ENCODE measurements at regions not wholly inside any gene's neighbourhood (a gene's known extent, or its start where the extent isn't known, plus 50 kb on each side); places are given as distances from the start of the nearest gene placed in this dataset.

DNA sequence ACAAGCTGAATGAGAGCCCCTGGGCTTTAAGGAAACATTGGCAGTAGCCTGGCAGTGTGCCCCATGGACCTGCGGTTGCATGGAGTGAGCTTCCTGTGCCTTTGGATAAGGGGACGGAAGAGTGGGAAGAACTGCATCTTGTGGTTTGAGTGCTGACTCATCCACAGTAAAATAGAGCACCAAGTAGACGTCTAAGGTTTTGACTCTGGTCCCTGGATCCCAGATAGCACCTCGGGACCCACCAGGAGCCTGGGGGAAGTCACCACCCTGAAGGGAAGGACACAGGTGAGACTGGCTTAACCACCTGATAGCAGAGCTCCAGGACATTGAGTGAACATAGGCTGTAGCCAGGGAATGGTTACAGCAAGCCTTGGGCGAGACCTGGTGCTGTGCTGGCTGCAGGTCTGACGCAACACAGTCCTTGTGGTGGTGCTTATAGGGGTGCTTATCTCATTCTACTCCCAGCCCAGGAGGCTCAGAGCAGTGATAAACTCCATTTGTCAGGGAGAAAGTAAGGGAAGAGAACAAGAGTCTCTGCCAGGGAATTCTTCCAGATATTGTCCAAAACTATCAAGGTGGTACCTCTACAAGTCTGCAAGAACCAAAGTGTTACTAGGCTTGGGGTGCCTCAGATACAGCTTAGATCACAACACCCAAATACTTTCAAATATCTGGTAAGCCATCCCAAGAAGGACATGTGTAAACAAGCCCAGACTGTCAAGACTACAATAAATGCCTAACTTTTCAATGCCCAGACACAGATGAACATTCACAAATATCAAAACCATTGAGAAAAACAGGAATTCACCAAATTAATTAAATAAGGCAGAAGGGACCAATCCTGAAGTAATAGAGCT, 123.6 kb upstream of the TET2 start:
- Histone ChIP-seq H3K9me2 (replicated peaks; ENCODE audit: insufficient read depth, low read length) (no peaks in the 10 kb centered on the region), H3K4me2 (ENCODE audit: low read depth, low read length, poor library complexity, severe bottlenecking) (no peak overlapping the region), H3K36me3 (ENCODE audit: low read length) (no peaks in the 10 kb centered on the region), H3K4me3 (ENCODE audit: insufficient read depth, low read length, poor library complexity, severe bottlenecking) (no peak overlapping the region), H4K20me1 (ENCODE audit: low read depth, low read length) (no peaks in the 10 kb centered on the region), H2AFZ (ENCODE audit: low read depth, low read length, severe bottlenecking) (no peak overlapping the region), H3K9ac (ENCODE audit: low read length) (no peak overlapping the region), H3K27ac (ENCODE audit: low read depth, low read length) (no peak overlapping the region), H3K79me2 (ENCODE audit: insufficient read depth, low read length) (no peaks in the 10 kb centered on the region), H3F3A (ENCODE audit: insufficient read depth) (no peaks in the 10 kb centered on the region), H3K27me3 (ENCODE audit: low read length) (no peaks in the 10 kb centered on the region), H3K9me3 (ENCODE audit: insufficient read depth, low read length) (no peaks in the 10 kb centered on the region)
- no peak for TF ChIP-seq EZH2phosphoT487 (conservative IDR thresholded peaks at IDR 0.05; ENCODE audit: low read length)
- TF ChIP-seq, protein P1, sequence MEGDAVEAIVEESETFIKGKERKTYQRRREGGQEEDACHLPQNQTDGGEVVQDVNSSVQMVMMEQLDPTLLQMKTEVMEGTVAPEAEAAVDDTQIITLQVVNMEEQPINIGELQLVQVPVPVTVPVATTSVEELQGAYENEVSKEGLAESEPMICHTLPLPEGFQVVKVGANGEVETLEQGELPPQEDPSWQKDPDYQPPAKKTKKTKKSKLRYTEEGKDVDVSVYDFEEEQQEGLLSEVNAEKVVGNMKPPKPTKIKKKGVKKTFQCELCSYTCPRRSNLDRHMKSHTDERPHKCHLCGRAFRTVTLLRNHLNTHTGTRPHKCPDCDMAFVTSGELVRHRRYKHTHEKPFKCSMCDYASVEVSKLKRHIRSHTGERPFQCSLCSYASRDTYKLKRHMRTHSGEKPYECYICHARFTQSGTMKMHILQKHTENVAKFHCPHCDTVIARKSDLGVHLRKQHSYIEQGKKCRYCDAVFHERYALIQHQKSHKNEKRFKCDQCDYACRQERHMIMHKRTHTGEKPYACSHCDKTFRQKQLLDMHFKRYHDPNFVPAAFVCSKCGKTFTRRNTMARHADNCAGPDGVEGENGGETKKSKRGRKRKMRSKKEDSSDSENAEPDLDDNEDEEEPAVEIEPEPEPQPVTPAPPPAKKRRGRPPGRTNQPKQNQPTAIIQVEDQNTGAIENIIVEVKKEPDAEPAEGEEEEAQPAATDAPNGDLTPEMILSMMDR (IDR thresholded peaks at IDR 0.05; ENCODE audit: insufficient read depth, low read length, poor library complexity, severe bottlenecking): no peak

DNA sequence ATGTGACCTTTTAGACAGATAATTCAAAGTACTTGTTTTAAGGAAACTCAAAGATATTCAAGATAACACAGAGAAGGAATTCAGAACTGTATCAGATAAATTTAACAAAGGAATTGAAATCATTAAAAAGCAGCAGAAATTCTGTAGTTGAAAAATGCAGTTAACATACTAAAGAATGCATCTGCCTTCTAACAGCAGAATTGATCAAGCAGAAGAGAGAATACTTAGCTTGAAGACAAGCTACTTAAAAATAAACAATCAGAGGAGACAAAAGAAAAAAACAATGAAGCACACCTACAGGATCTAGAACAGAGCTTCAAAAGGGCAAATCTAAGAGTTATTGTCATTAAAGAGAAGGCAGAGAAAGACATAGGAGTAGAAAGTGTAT, 123.0 kb upstream of the TET2 start:
- Histone ChIP-seq H3K9me3 (ENCODE audit: insufficient read depth, low read length) (no peaks in the 10 kb centered on the region), H3K27me3 (ENCODE audit: low read length) (no peaks in the 10 kb centered on the region), H3K27ac (ENCODE audit: low read depth, low read length) (no peak overlapping the region), H3F3A (ENCODE audit: insufficient read depth) (no peaks in the 10 kb centered on the region), H3K4me3 (ENCODE audit: insufficient read depth, low read length, poor library complexity, severe bottlenecking) (no peak overlapping the region), H3K4me2 (ENCODE audit: low read depth, low read length, poor library complexity, severe bottlenecking) (no peak overlapping the region), H3K79me2 (ENCODE audit: insufficient read depth, low read length) (no peaks in the 10 kb centered on the region), H3K9ac (ENCODE audit: low read length) (no peak overlapping the region), H2AFZ (ENCODE audit: low read depth, low read length, severe bottlenecking) (no peak overlapping the region), H3K9me2 (replicated peaks; ENCODE audit: insufficient read depth, low read length) (no peaks in the 10 kb centered on the region), H3K36me3 (ENCODE audit: low read length) (no peaks in the 10 kb centered on the region), H4K20me1 (ENCODE audit: low read depth, low read length) (no peaks in the 10 kb centered on the region)
- TF ChIP-seq EZH2phosphoT487 (conservative IDR thresholded peaks at IDR 0.05; ENCODE audit: low read length): no peak
- TF ChIP-seq, protein P1 (IDR thresholded peaks at IDR 0.05; ENCODE audit: insufficient read depth, low read length, poor library complexity, severe bottlenecking): no peak

DNA sequence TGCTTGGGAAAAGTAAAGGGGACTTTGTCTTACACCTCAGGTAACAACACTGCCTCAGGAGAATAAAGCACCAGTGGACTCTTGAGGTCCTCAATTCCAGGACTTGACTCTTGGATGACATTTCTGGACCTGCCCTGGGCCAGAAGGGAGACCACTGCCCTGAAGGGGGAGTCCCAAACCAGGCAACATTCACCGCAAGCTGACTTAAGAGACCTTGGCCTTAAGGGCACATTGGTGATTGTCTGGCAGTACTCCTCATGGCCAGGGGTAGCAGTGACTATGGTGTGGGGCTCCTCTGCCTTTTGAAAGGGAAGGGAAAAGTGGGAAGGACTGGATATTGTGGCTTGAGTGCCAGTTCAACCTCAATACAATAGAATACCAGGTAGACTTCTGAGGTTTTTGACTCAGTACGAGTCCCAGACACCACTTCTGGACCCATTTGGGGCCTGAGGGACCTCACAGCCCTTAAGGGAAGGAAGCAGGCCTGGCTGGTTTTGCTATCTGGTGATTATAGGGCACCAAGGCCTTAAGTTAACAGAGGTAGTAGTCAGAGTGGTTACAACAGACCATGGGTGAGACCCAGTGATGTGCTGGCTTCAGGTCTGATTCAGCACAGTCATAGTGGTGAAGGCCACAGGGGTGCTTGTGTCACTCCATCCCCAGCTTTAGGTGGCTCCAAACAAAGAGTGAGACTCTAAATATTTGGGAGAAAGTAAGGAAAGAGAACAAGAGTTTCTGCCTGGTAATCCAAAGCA, 121.2 kb upstream of the TET2 start:
- Histone ChIP-seq H3K36me3 (ENCODE audit: low read length) (no peaks in the 10 kb centered on the region), H3K4me2 (ENCODE audit: low read depth, low read length, poor library complexity, severe bottlenecking) (no peak overlapping the region), H3K9me2 (replicated peaks; ENCODE audit: insufficient read depth, low read length) (no peaks in the 10 kb centered on the region), H3K27me3 (ENCODE audit: low read length) (no peaks in the 10 kb centered on the region), H3K4me3 (ENCODE audit: insufficient read depth, low read length, poor library complexity, severe bottlenecking) (no peak overlapping the region), H3F3A (ENCODE audit: insufficient read depth) (no peaks in the 10 kb centered on the region), H3K9me3 (ENCODE audit: insufficient read depth, low read length) (no peaks in the 10 kb centered on the region), H3K9ac (ENCODE audit: low read length) (no peak overlapping the region), H3K79me2 (ENCODE audit: insufficient read depth, low read length) (no peaks in the 10 kb centered on the region), H3K27ac (ENCODE audit: low read depth, low read length) (no peak overlapping the region), H4K20me1 (ENCODE audit: low read depth, low read length) (no peaks in the 10 kb centered on the region), H2AFZ (ENCODE audit: low read depth, low read length, severe bottlenecking) (no peak overlapping the region)
- no peak for TF ChIP-seq EZH2phosphoT487 (conservative IDR thresholded peaks at IDR 0.05; ENCODE audit: low read length)
- TF ChIP-seq, protein P1 (IDR thresholded peaks at IDR 0.05; ENCODE audit: insufficient read depth, low read length, poor library complexity, severe bottlenecking): no peak

Data from SU-DHL-6 (cell line).